T-cell (primary cell): ENCODE measurements at regions not wholly inside any gene's neighbourhood (a gene's known extent, or its start where the extent isn't known, plus 50 kb on each side); places are given as distances from the start of the nearest gene placed in this dataset.
"Not testable (repeated sequence)": the region's sequence is repeated elsewhere in the genome, so short reads cannot be mapped to it uniquely, and the experiment has no call there.

Source experiments
- ATAC-seq, 4 experiments: fragments of 200-7000 bp in 3 of 4; fragments of 150-1000 bp in 1 of 4; cut with Tn5 transposase; replicated peaks in 1 of 4; 1 replicate in 3 of 4; 2 replicates in 1 of 4; pipeline ENCODE4 v1.10.0; 2021; ENCODE audit warnings: moderate library complexity in 3 of 4, mild to moderate bottlenecking in 2 of 4, moderate number of reproducible peaks in 1 of 4
- CTCF ChIA-PET, 2 donors: fragments of 300-600 bp; sonication (Branson Sonifier 250); formaldehyde crosslinking; loops; one replicate each; lab custom pipeline; 2022; ENCODE audit warnings: antibody characterized with exemption in 2 of 2; lab: Charles Lee
- POLR2A ChIA-PET, 2 donors: fragments of 300-600 bp; sonication (Branson Sonifier 250); formaldehyde crosslinking; loops; one replicate each; lab custom pipeline; 2022; ENCODE audit warnings: antibody characterized with exemption in 2 of 2; lab: Charles Lee
- DNase-seq, 35 experiments: peaks; one replicate each; pipeline versions ENCODE4 v3.0.0 to v3.0.0-alpha.2; 2013 to 2023
- H3K27ac ChIP-seq: one replicate; pipeline ENCODE4 v1.5.1; 2013; ENCODE audit warnings: low read length
- H3K27me3 ChIP-seq, 2 experiments: replicated peaks in 1 of 2; 1 replicate in 1 of 2; 2 replicates in 1 of 2; pipeline versions ENCODE4 v1.6.1 to v1.7.0; 2013; ENCODE audit warnings: low read length in 1 of 2, mixed read lengths in 1 of 2; ENCODE audit not compliant: control insufficient read depth in 2 of 2, insufficient read depth in 2 of 2; ENCODE audit errors: extremely low read depth in 1 of 2
- H3K36me3 ChIP-seq, 2 donors: 1 replicate in 1 of 2; 2 replicates in 1 of 2; pipeline versions ENCODE4 v1.6.1 to v1.7.0; 2013; ENCODE audit warnings: low read length in 1 of 2; ENCODE audit not compliant: control insufficient read depth in 2 of 2, insufficient read depth in 1 of 2; ENCODE audit errors: extremely low read depth in 1 of 2
- H3K4me1 ChIP-seq, 2 experiments: 1 replicate in 1 of 2; 2 replicates in 1 of 2; pipeline versions ENCODE4 v1.6.1 to v1.7.0; 2013; ENCODE audit warnings: low read length in 2 of 2, mixed read lengths in 1 of 2; ENCODE audit not compliant: insufficient read depth in 2 of 2, control insufficient read depth in 1 of 2; ENCODE audit errors: extremely low read depth in 1 of 2
- H3K4me3 ChIP-seq, 2 donors: 1 replicate in 1 of 2; 2 replicates in 1 of 2; pipeline versions ENCODE4 v1.5.1 to v1.7.0; 2013; ENCODE audit warnings: mild to moderate bottlenecking in 2 of 2, low read length in 1 of 2, moderate library complexity in 1 of 2; ENCODE audit not compliant: control insufficient read depth in 1 of 2; ENCODE audit errors: extremely low read depth in 1 of 2
- H3K9me3 ChIP-seq: 2 replicates; pipeline ENCODE4 v1.7.0; 2013
- H3K27ac Mint-ChIP-seq, 2 donors: one replicate each; pipeline ENCODE4 v1.8.0; 2020 to 2021; ENCODE audit warnings: mild to moderate bottlenecking in 2 of 2, mixed read lengths in 2 of 2
- H3K27me3 Mint-ChIP-seq, 2 donors: one replicate each; pipeline ENCODE4 v1.8.0; 2021 to 2022; ENCODE audit warnings: mixed read lengths in 2 of 2
- H3K36me3 Mint-ChIP-seq: one replicate; pipeline ENCODE4 v1.8.0; 2021; ENCODE audit warnings: mixed read lengths
- H3K4me1 Mint-ChIP-seq, 3 donors: one replicate each; pipeline ENCODE4 v1.8.0; 2020 to 2022; ENCODE audit warnings: mixed read lengths in 3 of 3, mild to moderate bottlenecking in 1 of 3
- H3K4me3 Mint-ChIP-seq, 3 donors: one replicate each; pipeline ENCODE4 v1.8.0; 2020 to 2022; ENCODE audit warnings: mild to moderate bottlenecking in 3 of 3, mixed read lengths in 3 of 3, moderate library complexity in 3 of 3
- H3K9me3 Mint-ChIP-seq, 3 donors: one replicate each; pipeline ENCODE4 v1.8.0; 2020 to 2022; ENCODE audit warnings: mixed read lengths in 3 of 3
- WGBS: methylation state at CpG from one replicate; pipeline ENCODE4 v1.1.5; 2013; ENCODE audit warnings: missing lambda C conversion rate; ENCODE audit not compliant: insufficient coverage; 5-methylcytosine and 5-hydroxymethylcytosine counted together

DNA sequence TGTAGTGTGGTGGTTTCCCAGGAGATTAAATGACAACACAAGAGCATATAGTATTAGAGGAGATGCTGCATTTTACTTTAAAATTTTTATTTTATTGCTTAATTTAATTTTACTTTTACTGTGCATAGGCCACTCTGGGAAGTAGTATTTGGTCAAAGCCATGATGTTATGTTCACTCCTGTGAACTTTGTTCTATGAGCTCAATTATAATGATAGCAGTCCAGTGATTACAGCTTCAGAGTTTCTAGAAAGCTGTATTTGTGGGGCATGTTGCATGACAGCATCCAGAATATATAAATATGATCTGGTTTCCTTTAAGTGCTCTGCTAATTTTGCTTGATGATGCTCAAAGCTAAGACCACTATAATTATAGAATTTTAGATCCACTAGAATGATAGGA lies 338.6 kb downstream of the NSUN3 start:
- no peaks in the 10 kb centered on the region for H3K36me3 Mint-ChIP-seq
- H3K9me3 Mint-ChIP-seq: peaks cover 4 to 16% (median 9%) of the 10 kb centered on the region in 3 donors
- Histone ChIP-seq H3K36me3 (no peaks in the 10 kb centered on the region), H3K4me1 (no peaks in the 10 kb centered on the region), H3K4me3 (no peak overlapping the region), H3K9me3 (no peaks in the 10 kb centered on the region), H3K27ac (no peak overlapping the region), H3K27me3 (no peaks in the 10 kb centered on the region)
- CTCF ChIA-PET: no interaction called here
- POLR2A ChIA-PET: no interaction called here
- no peak overlapping the region for H3K27ac Mint-ChIP-seq
- no peak for ATAC-seq
- H3K4me1 Mint-ChIP-seq: no peaks in the 10 kb centered on the region
- DNase-seq: no peak
- no peak overlapping the region for H3K4me3 Mint-ChIP-seq
- no peaks in the 10 kb centered on the region for H3K27me3 Mint-ChIP-seq

DNA sequence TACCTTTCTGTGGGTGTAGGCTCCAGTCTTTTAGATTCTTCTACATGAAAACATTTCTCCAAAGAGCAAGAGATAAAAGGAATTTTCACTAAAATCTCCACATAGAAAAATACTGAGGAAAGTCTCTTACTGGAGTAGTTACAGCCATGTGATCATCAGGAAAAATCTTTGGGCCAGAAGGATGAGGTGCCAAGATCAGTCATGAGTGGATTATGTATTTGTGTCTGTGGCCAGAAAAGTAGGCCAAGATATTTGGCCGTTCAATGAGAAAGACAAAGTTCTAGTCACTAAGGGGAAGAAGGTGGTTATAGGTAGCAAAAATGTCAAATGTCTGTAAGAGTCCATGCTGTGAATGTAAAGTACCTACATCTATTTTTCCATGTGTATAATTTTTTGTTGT lies 339.3 kb downstream of the NSUN3 start:
- Mint-ChIP-seq H3K4me3 (no peak overlapping the region), H3K36me3 (no peaks in the 10 kb centered on the region), H3K27me3 (no peaks in the 10 kb centered on the region), H3K4me1 (no peaks in the 10 kb centered on the region), H3K9me3 (peaks cover 4 to 16% (median 6%) of the 10 kb centered on the region in 3 donors), H3K27ac (no peak overlapping the region)
- WGBS: no CpG with 5 or more reads among the region's 1 CpG
- no peaks in the 10 kb centered on the region for H3K9me3 ChIP-seq
- ChIA-PET CTCF (no interaction called here), POLR2A (no interaction called here)
- no peaks in the 10 kb centered on the region for H3K36me3 ChIP-seq
- no peak for ATAC-seq
- no peaks in the 10 kb centered on the region for H3K4me1 ChIP-seq
- no peaks in the 10 kb centered on the region for H3K27me3 ChIP-seq
- H3K4me3 ChIP-seq: no peak overlapping the region
- DNase-seq: no peak
- H3K27ac ChIP-seq: no peak overlapping the region

DNA sequence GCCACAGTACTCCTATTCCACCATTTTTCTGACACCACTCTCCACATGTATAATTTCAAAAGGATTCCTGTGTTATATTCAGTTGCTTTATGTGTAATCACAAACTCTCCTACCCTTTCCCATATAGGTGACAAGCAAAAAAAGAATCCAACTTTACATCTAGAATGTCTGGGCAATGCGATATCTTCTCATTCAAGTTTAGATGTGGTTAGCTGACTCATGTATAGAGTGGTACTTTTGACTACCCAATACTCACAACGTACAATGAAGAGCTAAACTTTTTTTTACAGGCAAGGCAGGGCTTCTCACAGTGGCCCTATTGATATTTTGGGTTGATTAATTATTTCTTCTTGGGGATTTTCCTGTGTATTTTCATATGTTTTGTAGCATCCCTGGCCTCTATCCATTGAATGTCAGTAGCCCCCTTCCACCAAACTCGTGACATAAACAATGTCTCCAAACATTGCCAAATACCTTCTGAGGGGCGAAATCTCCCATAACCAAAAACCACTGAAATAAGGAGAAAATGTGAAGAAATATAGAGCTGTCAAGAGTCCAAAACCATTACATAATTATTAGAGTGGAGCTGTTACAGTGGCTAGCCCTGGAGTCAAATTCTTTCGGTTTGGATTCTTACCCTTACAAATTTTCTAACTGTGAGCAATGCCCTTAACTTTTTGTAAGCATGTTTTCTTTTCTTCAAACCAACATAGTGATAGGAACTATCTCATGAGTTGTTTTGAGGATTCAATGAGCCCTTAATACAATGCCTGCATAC lies 342.6 kb downstream of the NSUN3 start:
- H3K9me3 Mint-ChIP-seq: peaks cover 0 to 24% (median 5%) of the 10 kb centered on the region in 3 donors
- Histone ChIP-seq H3K36me3 (no peaks in the 10 kb centered on the region), H3K4me3 (no peak overlapping the region), H3K9me3 (no peaks in the 10 kb centered on the region), H3K4me1 (no peaks in the 10 kb centered on the region), H3K27me3 (no peaks in the 10 kb centered on the region), H3K27ac (no peak overlapping the region)
- no peaks in the 10 kb centered on the region for H3K4me1 Mint-ChIP-seq
- H3K27me3 Mint-ChIP-seq: no peaks in the 10 kb centered on the region
- H3K4me3 Mint-ChIP-seq: no peak overlapping the region
- no CpG with 5 or more reads among the region's 5 CpGs for WGBS
- ChIA-PET CTCF (no interaction called here), POLR2A (no interaction called here)
- no peaks in the 10 kb centered on the region for H3K36me3 Mint-ChIP-seq
- H3K27ac Mint-ChIP-seq: no peak overlapping the region
- no peak for ATAC-seq
- no peak for DNase-seq

DNA sequence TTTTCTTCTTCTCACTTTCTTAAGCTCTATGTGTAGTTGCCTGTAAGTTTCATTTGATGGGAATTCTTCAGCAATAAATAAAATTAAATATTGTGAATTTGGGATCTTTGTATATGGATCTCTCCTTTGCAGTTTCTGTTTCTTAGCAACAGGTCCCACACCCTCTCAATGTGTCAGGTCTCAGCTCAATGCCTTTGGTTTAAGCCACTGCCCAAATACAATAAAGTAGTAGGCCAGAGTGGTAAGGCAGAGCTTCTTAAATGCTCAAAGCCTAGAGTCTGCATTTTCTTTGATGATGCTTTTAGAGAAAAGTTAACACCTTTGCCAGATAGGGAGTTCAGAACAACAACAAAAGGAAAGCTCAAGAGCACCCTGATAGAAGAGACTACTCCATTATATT lies 343.7 kb downstream of the NSUN3 start:
- POLR2A ChIA-PET: interaction anchor here in 1 of 2 donors (0.6 kb wide), 1 partner anchor 216 kb away, joined by 4 read pairs; no protein-coding TSS in a partner anchor
- no peaks in the 10 kb centered on the region for H3K4me1 Mint-ChIP-seq
- no peak for DNase-seq

GRCh38 chr3:94412936-94413335 lies 350.1 kb downstream of the NSUN3 start:
- H3K4me1 ChIP-seq, H3K27ac Mint-ChIP-seq, H3K4me3 Mint-ChIP-seq, ATAC-seq, DNase-seq, H3K4me1 Mint-ChIP-seq, H3K4me3 ChIP-seq, H3K27me3 ChIP-seq, CTCF ChIA-PET, H3K9me3 ChIP-seq, H3K36me3 ChIP-seq, H3K27ac ChIP-seq, H3K27me3 Mint-ChIP-seq, H3K36me3 Mint-ChIP-seq, H3K9me3 Mint-ChIP-seq, POLR2A ChIA-PET: not testable (repeated sequence)
- 100% methylated on average over 1 of the region's 4 CpGs for WGBS

More for the DNA sequence above, 343.7 kb downstream of the NSUN3 start:
- Histone ChIP-seq H3K27ac (no peak overlapping the region), H3K27me3 (no peaks in the 10 kb centered on the region), H3K36me3 (no peaks in the 10 kb centered on the region), H3K9me3 (no peaks in the 10 kb centered on the region), H3K4me1 (no peaks in the 10 kb centered on the region), H3K4me3 (no peak overlapping the region)
- CTCF ChIA-PET: no interaction called here
- no peak for ATAC-seq
- H3K27me3 Mint-ChIP-seq: no peaks in the 10 kb centered on the region
- H3K27ac Mint-ChIP-seq: no peak overlapping the region
- H3K4me3 Mint-ChIP-seq: no peak overlapping the region
- no peaks in the 10 kb centered on the region for H3K36me3 Mint-ChIP-seq
- peaks cover 0 to 19% (median 5%) of the 10 kb centered on the region in 3 donors for H3K9me3 Mint-ChIP-seq

DNA sequence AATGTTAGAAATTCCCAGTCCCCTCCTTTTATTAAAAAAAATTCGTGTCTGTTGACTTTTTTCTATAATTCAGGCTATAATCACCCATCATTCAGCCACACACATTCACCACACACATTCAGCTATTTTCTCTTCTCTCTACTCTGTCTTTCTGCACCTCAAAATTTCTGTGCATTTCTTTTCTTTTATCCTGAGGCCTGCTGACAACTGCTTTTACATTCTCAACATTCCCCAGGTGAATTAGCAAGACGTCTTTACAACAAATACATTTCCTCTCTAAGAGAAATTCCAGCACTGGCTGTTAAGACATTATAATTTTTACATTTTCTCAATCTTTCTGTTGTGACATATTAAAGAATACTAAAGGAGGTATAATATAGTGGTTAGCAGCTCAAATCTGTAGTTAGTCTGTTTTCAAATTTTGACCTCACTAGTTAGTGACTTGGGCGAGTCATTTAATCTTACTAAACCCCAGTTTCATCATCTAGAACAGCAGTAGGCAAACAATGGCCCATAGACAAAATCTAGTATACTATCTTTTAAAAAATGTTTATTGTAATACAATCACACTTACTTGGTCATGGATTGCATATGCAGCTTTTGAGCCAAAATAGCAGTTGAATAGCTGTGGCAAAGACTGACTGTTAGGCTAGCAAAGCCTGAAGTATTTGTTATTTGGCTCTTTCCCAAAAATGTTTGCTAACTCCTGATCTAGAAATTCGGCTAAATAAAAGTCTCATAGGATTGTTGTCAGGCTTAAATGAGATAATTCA lies 350.7 kb downstream of the NSUN3 start:
- no peak for ATAC-seq
- Mint-ChIP-seq H3K4me3 (no peak overlapping the region), H3K4me1 (no peaks in the 10 kb centered on the region), H3K36me3 (no peaks in the 10 kb centered on the region), H3K9me3 (peaks cover 0 to 5% (median under 1%) of the 10 kb centered on the region in 3 donors), H3K27me3 (no peaks in the 10 kb centered on the region), H3K27ac (no peak overlapping the region)
- Histone ChIP-seq H3K9me3 (no peaks in the 10 kb centered on the region), H3K4me1 (no peaks in the 10 kb centered on the region), H3K27ac (no peak overlapping the region), H3K36me3 (no peaks in the 10 kb centered on the region), H3K4me3 (no peak overlapping the region), H3K27me3 (no peaks in the 10 kb centered on the region)
- POLR2A ChIA-PET: no interaction called here
- 44% methylated on average over 2 of the region's 4 CpGs for WGBS
- DNase-seq: no peak
- CTCF ChIA-PET: no interaction called here
